ENCODE measurements at regions not wholly inside any gene's neighbourhood (a gene's known extent, or its start where the extent isn't known, plus 50 kb on each side); places are given as distances from the start of the nearest gene placed in this dataset.

GRCh38 chr18:34595690-34596089 is 114.4 kb upstream of the DTNA start:
- DNase-seq (ENCODE audit: low spot score) = peak; percentile 24

DNA sequence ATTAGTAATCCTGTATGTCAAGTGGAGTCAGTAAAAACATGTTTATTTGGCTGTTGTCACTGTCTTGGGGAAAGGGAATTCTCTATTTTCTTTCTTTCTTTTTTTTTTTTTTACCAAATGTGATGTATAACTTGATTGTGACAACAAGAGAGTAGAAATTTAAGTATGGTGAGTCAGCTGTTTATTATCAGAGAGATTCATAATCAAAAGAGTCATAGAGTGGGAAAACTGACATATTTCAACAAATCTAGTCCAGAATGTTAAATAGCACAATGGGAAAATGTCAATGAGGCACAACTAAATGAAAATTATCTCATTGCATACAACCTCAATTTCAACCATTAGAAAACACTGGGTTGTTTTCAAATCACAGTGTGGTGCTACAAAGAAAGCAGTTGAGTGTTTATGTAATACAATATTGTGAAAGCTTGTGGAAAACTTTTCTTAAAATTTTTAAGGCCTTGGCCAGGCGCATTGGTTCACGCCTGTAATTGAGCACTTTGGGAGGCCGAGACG is 111.9 kb upstream of the DTNA start:
- no peak for DNase-seq (ENCODE audit: low spot score)

- no peak for DNase-seq (ENCODE audit: low spot score)
Measured at GRCh38 chr18:34600158-34600557, 109.9 kb upstream of the DTNA start.

DNA sequence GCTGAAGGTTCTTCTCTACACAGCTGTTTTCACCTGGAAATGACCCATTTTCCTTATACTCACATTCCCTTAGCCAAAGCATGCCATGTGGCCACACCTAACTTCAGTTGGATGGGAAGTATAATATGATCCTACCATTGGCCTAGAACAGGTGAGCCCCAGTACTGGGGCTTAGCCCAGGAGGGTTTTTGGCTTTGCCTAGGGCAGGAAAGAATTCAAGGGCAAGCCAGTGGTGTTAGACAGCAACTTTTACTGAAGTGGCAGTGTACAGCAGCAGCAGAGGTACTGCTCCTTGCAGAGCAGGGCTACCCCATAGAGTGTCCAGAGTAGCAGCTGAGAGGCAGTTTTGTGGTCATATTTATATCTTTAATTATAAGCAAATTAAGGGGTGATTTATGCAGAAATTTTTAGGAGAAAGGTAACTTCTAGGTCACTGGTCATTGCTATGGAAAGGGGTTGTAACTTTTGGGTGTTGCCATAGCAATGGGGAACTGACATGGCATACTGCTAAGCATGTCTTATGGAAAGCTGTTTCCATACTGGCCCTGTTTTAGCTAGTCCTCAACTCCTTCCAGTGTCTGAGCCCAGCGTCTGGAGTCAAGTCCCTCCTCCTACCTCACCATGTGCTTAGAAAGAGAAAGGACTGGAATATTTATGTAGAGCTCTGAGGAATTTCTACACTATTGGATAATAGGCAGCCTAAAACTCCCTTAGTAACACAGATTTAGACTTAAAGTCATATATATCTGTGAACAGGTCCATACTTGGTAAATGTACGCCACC is 109.0 kb upstream of the DTNA start:
- DNase-seq (ENCODE audit: low spot score) = no peak

DNA sequence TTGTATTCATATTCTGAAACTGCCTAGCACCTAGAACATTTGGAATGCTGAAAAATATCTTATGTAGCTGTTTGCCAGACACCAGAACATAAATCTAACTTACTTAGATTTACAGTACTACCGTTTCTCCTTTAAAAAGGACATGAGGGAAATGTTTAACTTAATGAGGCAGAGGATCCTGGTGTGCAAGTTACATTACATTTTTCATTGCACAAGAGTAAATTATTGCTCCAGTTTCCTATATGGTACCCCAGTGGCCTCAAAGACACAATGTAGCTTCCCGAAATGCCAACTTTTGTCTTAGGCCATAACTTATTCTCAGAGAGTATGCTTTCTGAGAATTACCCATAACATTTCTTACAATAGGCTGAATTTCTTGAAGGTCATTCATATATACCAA is 105.5 kb upstream of the DTNA start:
- DNase-seq (ENCODE audit: low spot score) = no peak

- DNase-seq (ENCODE audit: low spot score) = no peak
Measured at GRCh38 chr18:34606851-34607250, 103.2 kb upstream of the DTNA start.

GRCh38 chr18:34608064-34608463 is 102.0 kb upstream of the DTNA start:
- DNase-seq (ENCODE audit: low spot score) = no peak

GRCh38 chr18:34609986-34610648 is 100.0 kb upstream of the DTNA start:
- DNase-seq (ENCODE audit: low spot score) = no peak

- DNase-seq (ENCODE audit: low spot score) = no peak
Measured at GRCh38 chr18:34611904-34612303, 98.2 kb upstream of the DTNA start.

DNA sequence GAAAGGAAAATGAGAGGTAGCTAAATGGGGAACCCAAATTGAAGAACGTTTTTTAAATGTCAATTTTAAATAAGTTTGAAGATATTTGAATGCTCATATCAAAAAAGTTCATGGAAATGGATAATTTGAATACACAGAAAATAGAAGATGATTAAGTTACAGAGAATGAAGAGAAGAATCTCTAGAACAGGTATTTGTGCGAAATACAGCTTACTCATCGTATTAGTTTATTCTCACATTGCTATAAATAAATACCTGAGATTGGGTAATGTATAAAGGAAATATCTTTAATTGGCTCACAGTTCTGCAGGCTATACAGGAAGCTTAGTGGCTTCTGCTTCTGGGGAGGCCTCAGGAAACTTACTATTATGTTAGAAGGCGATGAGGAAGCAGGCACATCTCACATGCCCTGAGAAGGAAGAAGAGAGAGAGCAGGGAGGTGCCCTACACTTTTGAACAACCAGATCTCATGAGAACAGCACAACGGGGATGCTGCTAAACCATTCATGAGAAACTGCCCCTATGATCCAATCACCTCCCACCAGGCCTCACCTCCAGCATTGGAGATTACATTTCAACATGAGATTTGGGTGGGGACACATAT is 89.7 kb upstream of the DTNA start:
- no peak for DNase-seq (ENCODE audit: low spot score)

- no peak for DNase-seq (ENCODE audit: low spot score)
Measured at GRCh38 chr18:34623557-34623956, 86.5 kb upstream of the DTNA start.

- no peak for DNase-seq (ENCODE audit: low spot score)
Measured at GRCh38 chr18:34624551-34624950, 85.5 kb upstream of the DTNA start.

DNA sequence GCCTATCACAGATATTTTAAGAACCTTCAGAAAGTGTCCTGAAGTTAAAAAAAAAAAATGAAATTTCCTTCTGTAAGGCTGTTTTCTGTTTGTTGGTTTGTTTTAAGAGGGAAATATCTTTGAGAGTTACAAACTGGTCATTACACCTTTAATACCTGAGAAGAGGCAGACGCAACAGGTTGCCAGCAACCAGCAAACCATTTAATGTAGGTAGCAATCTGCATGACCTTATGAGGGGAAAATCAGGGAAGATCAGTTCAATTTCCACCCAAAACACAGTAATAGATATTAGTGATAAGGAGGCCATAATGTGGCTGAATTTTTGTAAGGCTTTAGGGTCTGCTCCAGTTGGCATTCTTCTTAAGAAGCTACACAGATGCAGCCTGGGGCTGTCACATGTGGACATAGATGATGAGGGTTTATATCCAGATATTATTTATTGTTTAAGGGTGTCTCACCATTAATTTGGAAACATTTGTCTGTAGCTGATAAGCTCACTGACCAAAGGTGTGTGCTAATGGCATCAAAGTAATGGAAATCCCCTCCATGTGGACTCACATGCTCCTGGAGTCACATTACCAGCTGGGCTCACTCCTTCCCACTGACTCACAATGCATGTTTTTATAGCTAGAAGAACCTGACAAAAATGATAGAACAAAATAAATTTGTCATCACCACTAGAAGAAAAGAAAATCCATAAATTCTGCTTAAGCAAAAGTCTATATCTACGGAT is 83.5 kb upstream of the DTNA start:
- no peak for DNase-seq (ENCODE audit: low spot score)

DNA sequence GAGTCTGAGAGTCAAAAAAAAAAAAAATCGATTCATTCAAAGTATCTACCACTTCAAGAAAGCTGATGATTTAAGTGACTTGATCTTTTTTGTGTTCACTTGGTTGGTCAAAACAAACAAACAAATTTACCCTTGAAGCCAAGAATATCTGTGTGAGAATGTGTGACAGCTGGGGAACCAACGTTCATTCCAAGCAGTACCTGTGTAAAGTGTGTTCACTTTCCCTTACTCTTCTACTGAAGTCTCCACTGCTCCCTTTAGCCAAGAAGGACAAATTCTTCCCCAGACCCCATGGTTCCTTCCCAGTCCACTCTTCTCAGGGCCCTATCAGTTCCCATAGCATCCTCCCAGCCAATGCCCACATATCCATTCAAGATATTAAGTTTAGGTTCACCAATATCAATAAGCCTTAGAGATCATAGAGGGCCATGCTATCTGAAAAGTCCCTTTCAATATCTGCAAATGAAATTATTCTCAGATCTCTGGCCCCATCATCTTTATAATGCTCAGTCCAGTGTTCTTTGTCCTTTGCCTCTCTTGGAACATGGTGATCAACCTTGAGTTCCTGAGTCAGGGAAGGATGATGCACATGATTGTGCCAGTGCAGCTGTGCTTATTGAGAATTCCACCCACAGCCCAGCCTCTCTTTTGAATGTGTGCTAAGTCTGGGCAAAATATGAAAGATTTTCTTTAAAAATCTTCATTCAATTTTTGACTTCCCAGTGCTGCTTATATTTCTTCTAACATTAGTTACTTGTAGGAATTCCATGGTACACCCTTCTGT is 82.8 kb upstream of the DTNA start:
- no peak for DNase-seq (ENCODE audit: low spot score)

DNA sequence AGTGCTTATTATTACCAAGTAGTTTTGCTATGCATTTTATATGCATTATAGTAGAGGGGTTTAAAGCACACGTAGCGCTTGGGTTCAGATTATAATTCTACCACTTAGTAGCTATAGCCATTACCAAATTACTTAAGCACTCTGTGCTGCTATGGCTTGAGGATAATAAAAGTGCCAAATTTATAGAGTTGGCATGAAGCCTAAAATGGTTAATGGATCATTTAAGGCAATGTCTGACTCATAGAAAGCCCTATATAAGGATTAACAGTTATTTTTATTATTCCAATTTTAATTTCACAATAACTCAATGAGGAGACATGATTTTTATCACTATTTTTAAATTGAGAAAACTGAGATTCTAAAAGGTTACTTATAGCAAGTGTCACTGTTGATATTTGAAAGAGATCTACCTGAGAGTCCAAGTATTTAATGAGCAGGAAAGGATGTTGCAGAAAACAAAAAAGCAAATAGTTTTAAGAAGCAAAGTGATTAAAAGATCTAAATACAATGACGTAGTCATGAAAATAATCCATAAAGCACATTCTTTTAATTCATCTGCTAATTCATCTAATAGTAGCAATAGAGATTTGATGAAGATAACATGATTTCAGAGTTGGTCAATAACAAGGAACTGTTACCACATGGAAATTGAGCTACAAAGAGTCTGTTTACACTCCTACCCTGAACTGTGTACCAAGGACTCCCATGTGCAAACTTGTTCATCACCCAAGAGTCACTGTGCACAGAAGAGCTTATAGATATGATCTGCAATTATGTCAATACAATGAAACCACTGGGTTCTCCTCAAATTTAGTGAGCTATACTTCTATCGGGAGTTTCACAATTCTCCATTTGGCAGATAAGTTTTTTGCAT is 78.8 kb upstream of the DTNA start:
- DNase-seq (ENCODE audit: low spot score) = no peak

GRCh38 chr18:34632321-34632720 is 77.8 kb upstream of the DTNA start:
- DNase-seq (ENCODE audit: low spot score) = no peak

- no peak for DNase-seq (ENCODE audit: low spot score)
Measured at GRCh38 chr18:34633368-34633767, 76.7 kb upstream of the DTNA start.

- DNase-seq (ENCODE audit: low spot score) = no peak
Measured at GRCh38 chr18:34637094-34637801, 72.8 kb upstream of the DTNA start.

DNA sequence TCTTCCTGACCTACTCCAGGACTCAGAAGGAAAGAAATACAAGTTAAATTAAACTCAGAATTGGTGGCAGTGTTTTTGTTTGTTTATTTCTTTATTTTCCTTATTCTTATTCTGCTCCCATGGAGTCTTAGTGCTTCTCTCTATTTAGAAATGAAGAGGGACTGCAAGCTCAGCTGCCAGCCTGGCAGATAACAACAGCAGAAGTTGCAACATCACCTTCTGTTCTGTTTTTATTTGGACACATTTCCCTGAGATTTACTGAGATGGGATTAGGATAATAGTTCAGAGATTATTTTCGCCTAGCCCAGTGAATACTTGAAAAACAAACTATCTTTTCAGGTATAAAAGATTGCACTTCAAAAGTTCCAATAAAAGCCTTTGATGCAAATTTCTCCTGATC is 70.4 kb upstream of the DTNA start:
- no peak for DNase-seq (ENCODE audit: low spot score)

DNA sequence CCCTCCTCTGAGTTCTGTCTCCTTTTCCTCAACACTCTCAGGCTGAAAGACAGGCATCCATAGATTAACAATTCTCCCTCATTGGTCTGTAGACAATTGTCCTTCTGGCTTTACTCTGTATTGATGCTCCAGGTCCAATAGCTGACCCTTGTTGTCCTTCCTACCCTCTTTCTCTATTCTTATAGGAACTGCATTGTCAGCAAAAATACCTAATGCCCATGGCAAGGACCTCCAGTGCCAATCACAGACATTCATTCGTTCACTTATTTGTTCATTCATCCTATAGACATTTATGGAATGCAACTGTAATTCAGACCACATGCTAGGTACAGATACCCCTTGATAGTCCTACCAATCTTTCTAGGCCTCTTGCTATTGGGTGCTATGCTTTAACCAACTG is 69.8 kb upstream of the DTNA start:
- DNase-seq (ENCODE audit: low spot score) = no peak
